ENCODE measurements at regions not wholly inside any gene's neighbourhood (a gene's known extent, or its start where the extent isn't known, plus 50 kb on each side); places are given as distances from the start of the nearest gene placed in this dataset.
A peak's percentile ranks its signal among the peaks of the same experiment; 100 is the strongest.

- Mint-ChIP-seq H3K4me1 (ENCODE audit: low read depth) (peaks cover 48% of the 10 kb centered on the region), H3K9me3 (no peaks in the 10 kb centered on the region), H3K27ac (no peak overlapping the region), H3K27me3 (no peaks in the 10 kb centered on the region), H3K36me3 (ENCODE audit: low read depth) (no peaks in the 10 kb centered on the region), H3K4me3 (no peak overlapping the region)
- intact Hi-C loops (cut with micrococcal nuclease), result no loop called here
Measured at GRCh38 chr3:155029941-155030340, 50.2 kb upstream of the MME start.

DNA sequence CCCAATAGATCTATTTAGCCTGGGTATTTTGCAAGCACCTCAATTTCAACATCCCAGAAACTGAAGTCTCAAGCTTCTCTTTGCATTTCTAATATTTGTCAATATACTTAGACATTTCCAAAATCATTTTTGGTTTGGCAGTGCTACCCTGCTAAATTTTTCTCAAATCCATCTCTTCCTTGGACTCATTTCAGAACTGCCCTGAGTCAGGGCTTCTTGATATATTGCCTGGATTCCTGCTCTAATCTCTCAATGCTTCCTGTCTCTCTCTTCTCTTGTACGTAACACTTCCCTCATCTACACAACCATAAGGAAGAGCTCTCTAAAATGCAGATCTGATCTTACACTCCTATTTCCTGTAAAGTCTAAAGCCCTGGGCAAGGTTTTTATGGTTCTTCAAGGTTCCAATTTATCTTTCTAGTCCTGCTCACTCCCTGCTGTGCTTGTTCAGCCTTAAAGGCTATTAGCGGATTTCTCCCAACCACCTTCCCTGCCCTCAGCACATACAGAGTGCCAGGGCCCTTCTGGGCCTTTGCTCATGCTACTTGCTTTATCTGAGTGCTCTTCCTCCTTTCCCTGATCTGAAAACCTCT is 53.0 kb upstream of the MME start:
- Mint-ChIP-seq H3K9me3 (no peaks in the 10 kb centered on the region), H3K27ac (peak overlapping the region; percentile 84), H3K4me3 (no peak overlapping the region), H3K36me3 (ENCODE audit: low read depth) (no peaks in the 10 kb centered on the region), H3K4me1 (ENCODE audit: low read depth) (peaks cover 38% of the 10 kb centered on the region), H3K27me3 (no peaks in the 10 kb centered on the region)
- intact Hi-C loops (cut with micrococcal nuclease), result no loop called here

DNA sequence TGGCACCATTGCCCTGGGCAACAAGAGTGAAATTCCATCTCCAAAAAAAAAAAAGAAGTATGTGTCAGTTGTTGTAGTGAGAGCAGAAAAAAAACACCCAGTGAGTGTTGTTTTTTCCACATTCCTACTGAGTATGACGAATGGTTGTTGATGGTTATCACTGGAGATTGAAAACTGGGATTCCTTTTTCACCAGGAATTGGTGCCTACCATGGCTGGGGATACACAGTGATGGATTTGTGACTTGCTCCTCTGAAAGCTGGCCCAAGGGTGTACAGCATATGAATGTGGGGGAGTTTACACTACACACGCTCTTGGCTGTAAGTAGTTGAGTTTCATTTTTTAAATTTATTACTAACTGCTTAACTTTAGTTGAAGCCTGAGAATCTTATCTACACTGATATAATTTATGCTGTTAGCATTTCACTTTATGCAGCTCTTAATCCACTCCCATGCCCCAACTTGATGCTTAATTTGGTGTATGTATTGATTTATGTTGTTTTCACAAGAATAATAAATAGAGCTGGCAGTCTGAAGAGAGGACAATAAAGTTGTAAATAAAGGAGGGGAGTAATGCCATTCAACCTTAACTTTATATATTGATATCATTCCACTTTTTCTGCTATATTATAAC is 56.0 kb upstream of the MME start:
- no peaks in the 10 kb centered on the region for H3K9me3 Mint-ChIP-seq
- no peak overlapping the region for H3K4me3 Mint-ChIP-seq
- intact Hi-C loops (cut with micrococcal nuclease), result no loop called here
- no peaks in the 10 kb centered on the region for H3K36me3 Mint-ChIP-seq (ENCODE audit: low read depth)
- peaks cover 29% of the 10 kb centered on the region for H3K4me1 Mint-ChIP-seq (ENCODE audit: low read depth)
- no peak overlapping the region for H3K27ac Mint-ChIP-seq
- H3K27me3 Mint-ChIP-seq, result no peaks in the 10 kb centered on the region

- no peaks in the 10 kb centered on the region for H3K9me3 Mint-ChIP-seq
- H3K27ac Mint-ChIP-seq, result no peak overlapping the region
- intact Hi-C loops (cut with micrococcal nuclease), result no loop called here
- no peak overlapping the region for H3K4me3 Mint-ChIP-seq
- no peaks in the 10 kb centered on the region for H3K36me3 Mint-ChIP-seq (ENCODE audit: low read depth)
- H3K4me1 Mint-ChIP-seq (ENCODE audit: low read depth), result peaks cover 24% of the 10 kb centered on the region
- no peaks in the 10 kb centered on the region for H3K27me3 Mint-ChIP-seq
Measured at GRCh38 chr3:155022896-155023295, 57.2 kb upstream of the MME start.

DNA sequence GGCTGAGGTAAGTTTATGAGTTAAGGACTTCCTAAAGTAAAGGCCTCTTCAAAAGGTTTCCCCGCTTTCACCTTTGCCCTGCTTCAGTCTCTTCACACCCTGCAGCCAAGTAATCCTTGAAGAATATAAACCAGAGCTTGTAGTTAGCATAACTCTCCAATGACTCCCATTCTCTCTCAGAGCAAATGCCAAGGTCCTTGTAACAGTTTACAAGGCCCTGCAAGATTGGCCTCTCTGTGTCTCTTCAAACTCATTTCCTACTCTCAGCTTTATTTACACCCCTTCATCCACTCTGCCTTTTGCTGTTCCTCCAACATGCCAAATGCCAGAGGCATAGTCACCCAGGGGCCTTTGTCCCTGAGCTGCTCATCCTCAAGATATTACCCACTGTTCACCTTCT is 60.5 kb upstream of the MME start:
- Mint-ChIP-seq H3K9me3 (no peaks in the 10 kb centered on the region), H3K4me1 (ENCODE audit: low read depth) (peaks cover 6% of the 10 kb centered on the region), H3K36me3 (ENCODE audit: low read depth) (no peaks in the 10 kb centered on the region), H3K4me3 (no peak overlapping the region), H3K27ac (no peak overlapping the region), H3K27me3 (no peaks in the 10 kb centered on the region)
- intact Hi-C loops (cut with micrococcal nuclease), result no loop called here

DNA sequence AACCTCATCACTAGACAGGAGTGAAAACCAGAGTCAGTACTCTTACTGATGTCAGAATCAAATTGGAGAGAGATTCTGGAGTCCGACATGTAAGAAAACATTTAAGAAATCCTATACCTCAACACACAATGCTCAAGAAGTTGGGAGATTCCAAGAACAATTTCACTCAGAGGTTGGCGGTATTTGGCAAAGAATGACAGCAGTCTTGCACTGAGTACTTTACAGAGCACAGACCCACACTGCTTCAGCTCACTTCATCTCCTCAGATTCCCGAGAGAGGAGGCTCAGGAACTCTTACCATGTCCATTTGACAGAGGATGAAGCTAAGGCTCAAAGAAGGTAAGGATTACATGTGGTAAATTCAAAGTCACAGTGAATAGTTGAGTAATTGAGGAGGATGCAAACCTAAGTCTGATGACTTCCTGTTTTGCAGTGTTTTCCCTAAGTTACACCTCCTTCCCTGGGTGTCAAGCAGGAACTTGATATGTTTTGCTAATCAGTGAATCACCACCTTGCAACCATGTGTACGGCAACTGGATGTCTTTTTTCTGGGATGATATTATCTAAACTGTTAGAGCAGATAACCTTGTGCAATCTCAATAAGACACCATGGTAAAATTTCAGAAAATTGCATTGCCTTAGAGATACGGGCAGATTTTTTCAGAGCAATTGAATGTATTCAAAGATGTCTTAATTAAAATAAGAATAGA is 61.3 kb upstream of the MME start:
- no peak overlapping the region for H3K4me3 Mint-ChIP-seq
- peaks cover 8% of the 10 kb centered on the region for H3K4me1 Mint-ChIP-seq (ENCODE audit: low read depth)
- H3K9me3 Mint-ChIP-seq, result no peaks in the 10 kb centered on the region
- H3K27ac Mint-ChIP-seq, result no peak overlapping the region
- H3K27me3 Mint-ChIP-seq, result no peaks in the 10 kb centered on the region
- intact Hi-C loops (cut with micrococcal nuclease), result no loop called here
- no peaks in the 10 kb centered on the region for H3K36me3 Mint-ChIP-seq (ENCODE audit: low read depth)

DNA sequence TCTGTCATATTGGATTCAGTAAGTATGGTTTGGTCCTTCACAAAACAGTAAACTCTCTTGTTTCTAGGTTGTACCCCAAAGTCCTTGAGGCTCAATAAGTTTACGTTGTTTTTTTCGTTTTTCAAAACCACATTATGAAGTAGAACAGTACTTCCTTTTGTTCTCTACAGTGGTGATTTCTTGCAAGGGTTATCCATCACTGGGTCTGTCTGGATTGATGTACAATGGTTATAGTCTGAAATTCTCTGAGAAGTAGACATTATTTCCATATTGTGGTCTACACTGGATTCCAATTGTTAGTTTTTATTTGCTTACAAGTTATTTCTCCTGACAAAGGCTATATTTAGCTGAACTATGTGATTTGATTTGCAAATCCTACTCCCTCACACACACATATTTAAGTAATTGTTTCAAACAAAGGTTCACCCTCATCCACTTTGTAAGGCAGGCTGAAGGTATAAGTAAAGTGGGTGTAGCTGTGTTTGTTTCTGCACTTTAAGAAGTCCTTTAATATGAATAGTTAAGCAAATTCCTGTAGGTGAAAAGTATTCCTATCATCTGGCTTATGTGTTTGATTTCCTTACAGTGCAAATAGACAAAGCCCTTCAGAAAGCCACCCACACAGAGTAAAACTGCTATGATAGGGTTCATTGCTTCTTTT is 64.2 kb upstream of the MME start:
- no peaks in the 10 kb centered on the region for H3K27me3 Mint-ChIP-seq
- peaks cover 23% of the 10 kb centered on the region for H3K4me1 Mint-ChIP-seq (ENCODE audit: low read depth)

GRCh38 chr3:155014953-155015352 is 65.2 kb upstream of the MME start:
- intact Hi-C loops (cut with micrococcal nuclease), result no loop called here
- no peaks in the 10 kb centered on the region for H3K27me3 Mint-ChIP-seq
- no peak overlapping the region for H3K4me3 Mint-ChIP-seq
- H3K27ac Mint-ChIP-seq, result no peak overlapping the region
- no peaks in the 10 kb centered on the region for H3K36me3 Mint-ChIP-seq (ENCODE audit: low read depth)
- H3K4me1 Mint-ChIP-seq (ENCODE audit: low read depth), result peaks cover 23% of the 10 kb centered on the region
- H3K9me3 Mint-ChIP-seq, result no peaks in the 10 kb centered on the region

More for the DNA sequence above, 64.2 kb upstream of the MME start:
- Mint-ChIP-seq H3K27ac (no peak overlapping the region), H3K4me3 (no peak overlapping the region), H3K9me3 (no peaks in the 10 kb centered on the region), H3K36me3 (ENCODE audit: low read depth) (no peaks in the 10 kb centered on the region)
- intact Hi-C loops (cut with micrococcal nuclease), result no loop called here

GRCh38 chr3:155013427-155013826 is 66.7 kb upstream of the MME start:
- no peaks in the 10 kb centered on the region for H3K9me3 Mint-ChIP-seq
- H3K27ac Mint-ChIP-seq, result no peak overlapping the region
- H3K27me3 Mint-ChIP-seq, result no peaks in the 10 kb centered on the region
- H3K36me3 Mint-ChIP-seq (ENCODE audit: low read depth), result no peaks in the 10 kb centered on the region
- intact Hi-C loops (cut with micrococcal nuclease), result no loop called here
- peaks cover 20% of the 10 kb centered on the region for H3K4me1 Mint-ChIP-seq (ENCODE audit: low read depth)
- no peak overlapping the region for H3K4me3 Mint-ChIP-seq

GRCh38 chr3:155012584-155012983 is 67.5 kb upstream of the MME start:
- intact Hi-C loops (cut with micrococcal nuclease), result no loop called here
- H3K36me3 Mint-ChIP-seq (ENCODE audit: low read depth), result no peaks in the 10 kb centered on the region
- peaks cover 23% of the 10 kb centered on the region for H3K4me1 Mint-ChIP-seq (ENCODE audit: low read depth)
- no peak overlapping the region for H3K4me3 Mint-ChIP-seq
- no peak overlapping the region for H3K27ac Mint-ChIP-seq
- H3K9me3 Mint-ChIP-seq, result no peaks in the 10 kb centered on the region
- H3K27me3 Mint-ChIP-seq, result no peaks in the 10 kb centered on the region

- H3K27me3 Mint-ChIP-seq, result no peaks in the 10 kb centered on the region
- peaks cover 23% of the 10 kb centered on the region for H3K4me1 Mint-ChIP-seq (ENCODE audit: low read depth)
- no peak overlapping the region for H3K4me3 Mint-ChIP-seq
- H3K9me3 Mint-ChIP-seq, result peaks cover 10% of the 10 kb centered on the region
- H3K27ac Mint-ChIP-seq, result no peak overlapping the region
- intact Hi-C loops (cut with micrococcal nuclease), result no loop called here
- no peaks in the 10 kb centered on the region for H3K36me3 Mint-ChIP-seq (ENCODE audit: low read depth)
Measured at GRCh38 chr3:155010416-155010815, 69.7 kb upstream of the MME start.

GRCh38 chr3:155009217-155009616 is 70.9 kb upstream of the MME start:
- H3K9me3 Mint-ChIP-seq, result peaks cover 22% of the 10 kb centered on the region
- H3K4me3 Mint-ChIP-seq, result no peak overlapping the region
- H3K27ac Mint-ChIP-seq, result no peak overlapping the region
- no peaks in the 10 kb centered on the region for H3K36me3 Mint-ChIP-seq (ENCODE audit: low read depth)
- no peaks in the 10 kb centered on the region for H3K27me3 Mint-ChIP-seq
- intact Hi-C loops (cut with micrococcal nuclease), result no loop called here
- peaks cover 23% of the 10 kb centered on the region for H3K4me1 Mint-ChIP-seq (ENCODE audit: low read depth)

DNA sequence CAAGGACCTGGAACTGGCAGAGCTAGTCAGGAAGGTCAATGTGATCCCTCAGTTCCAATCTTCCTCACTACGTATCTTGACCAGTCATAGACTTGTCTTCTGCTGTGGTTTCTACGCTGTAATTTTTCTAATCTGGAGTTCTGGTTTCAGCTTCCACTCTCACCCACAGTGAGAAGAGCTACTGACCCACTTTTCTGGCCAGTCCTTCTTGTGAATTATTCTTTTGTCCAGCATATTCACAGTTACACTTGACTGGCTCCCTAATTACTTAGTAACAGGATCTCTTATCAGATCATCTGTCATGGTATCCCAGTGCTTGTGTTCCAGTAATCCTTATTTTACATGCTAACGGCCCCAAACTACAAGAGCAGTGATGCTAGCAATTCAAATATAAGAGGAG is 72.4 kb upstream of the MME start:
- no peaks in the 10 kb centered on the region for H3K36me3 Mint-ChIP-seq (ENCODE audit: low read depth)
- peaks cover 24% of the 10 kb centered on the region for H3K9me3 Mint-ChIP-seq

DNA sequence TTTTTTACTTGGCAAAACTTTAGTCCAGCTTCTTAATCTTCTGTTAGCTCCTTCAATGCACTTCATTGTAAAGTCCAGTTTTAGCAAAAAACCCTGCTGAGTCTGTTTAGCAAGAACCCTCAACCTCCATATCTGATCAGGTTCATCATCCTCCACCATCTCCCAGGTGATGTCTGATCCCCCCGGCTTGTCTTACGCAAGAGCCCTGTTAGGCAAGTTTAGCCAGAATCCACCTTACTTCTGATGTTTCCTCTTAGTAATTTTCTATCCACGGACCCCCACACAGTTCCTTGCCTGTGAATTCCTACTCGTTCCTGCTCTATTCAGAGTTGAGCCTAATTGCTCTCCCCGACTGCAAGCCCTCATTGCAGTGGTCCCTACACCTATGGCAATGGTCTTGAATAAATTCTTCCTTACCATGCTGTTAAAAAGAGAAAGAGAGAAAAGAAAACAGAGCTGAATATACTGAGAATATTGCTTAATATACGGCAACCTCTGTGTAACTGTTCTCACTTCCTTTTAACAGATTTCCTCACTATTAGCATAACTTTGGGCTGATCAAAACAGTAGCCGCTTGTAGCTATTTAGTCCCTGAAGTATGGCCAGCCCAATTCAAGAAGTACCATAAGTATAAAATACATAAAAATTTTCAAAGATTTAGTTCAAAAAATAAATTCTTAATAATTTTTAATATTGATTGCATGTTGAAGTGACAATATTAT is 78.7 kb upstream of the MME start:
- Mint-ChIP-seq H3K27ac (peak overlapping the region; percentile 69), H3K9me3 (peaks cover 24% of the 10 kb centered on the region), H3K36me3 (ENCODE audit: low read depth) (no peaks in the 10 kb centered on the region), H3K4me3 (peak overlapping the region; percentile 63), H3K27me3 (no peaks in the 10 kb centered on the region), H3K4me1 (ENCODE audit: low read depth) (peaks cover 33% of the 10 kb centered on the region)
- intact Hi-C loops (cut with micrococcal nuclease), result no loop called here

More for the DNA sequence above, 72.4 kb upstream of the MME start:
- Mint-ChIP-seq H3K4me3 (no peak overlapping the region), H3K27me3 (no peaks in the 10 kb centered on the region), H3K4me1 (ENCODE audit: low read depth) (peaks cover 20% of the 10 kb centered on the region), H3K27ac (no peak overlapping the region)
- intact Hi-C loops (cut with micrococcal nuclease), result no loop called here

Data from dendritic cell treated with granulocyte-macrophage colony-stimulating factor and Interleukin-4, amounts not matched to agents 40 ng/mL and 50 ng/mL, for 4 days (primary cell).